Activated naive CD4-positive, alpha-beta T cell treated with anti-CD3 and anti-CD28 coated beads for 36 hours (primary cell): ENCODE measurements at regions not wholly inside any gene's neighbourhood (a gene's known extent, or its start where the extent isn't known, plus 50 kb on each side); places are given as distances from the start of the nearest gene placed in this dataset.

Experiments
- CTCF ChIA-PET: fragments of 350-600 bp; sonication (Branson Sonifier 250); formaldehyde crosslinking; loops from one replicate; lab custom pipeline; 2021; ENCODE audit warnings: antibody characterized with exemption; lab: Charles Lee
- DNase-seq: peaks from one replicate; pipeline ENCODE4 v3.0.0-alpha.2; 2020
- H3K27ac Mint-ChIP-seq: one replicate; pipeline ENCODE4 v1.8.0; 2021; ENCODE audit warnings: mild to moderate bottlenecking, mixed read lengths
- H3K27me3 Mint-ChIP-seq: one replicate; pipeline ENCODE4 v1.8.0; 2021; ENCODE audit warnings: low read depth, mixed read lengths
- H3K36me3 Mint-ChIP-seq: one replicate; pipeline ENCODE4 v1.8.0; 2021; ENCODE audit warnings: low read depth, mixed read lengths
- H3K4me1 Mint-ChIP-seq: one replicate; pipeline ENCODE4 v1.8.0; 2021; ENCODE audit warnings: low read depth, mixed read lengths
- H3K4me3 Mint-ChIP-seq: one replicate; pipeline ENCODE4 v1.8.0; 2021; ENCODE audit warnings: mild to moderate bottlenecking, moderate library complexity, mixed read lengths
- H3K9me3 Mint-ChIP-seq: one replicate; pipeline ENCODE4 v1.8.0; 2021; ENCODE audit warnings: mixed read lengths
- intact Hi-C: fragments of 100-400 bp; cut with micrococcal nuclease; formaldehyde crosslinking; loops from one replicate; pipeline ENCODE4 v1.15.1; 2023

DNA sequence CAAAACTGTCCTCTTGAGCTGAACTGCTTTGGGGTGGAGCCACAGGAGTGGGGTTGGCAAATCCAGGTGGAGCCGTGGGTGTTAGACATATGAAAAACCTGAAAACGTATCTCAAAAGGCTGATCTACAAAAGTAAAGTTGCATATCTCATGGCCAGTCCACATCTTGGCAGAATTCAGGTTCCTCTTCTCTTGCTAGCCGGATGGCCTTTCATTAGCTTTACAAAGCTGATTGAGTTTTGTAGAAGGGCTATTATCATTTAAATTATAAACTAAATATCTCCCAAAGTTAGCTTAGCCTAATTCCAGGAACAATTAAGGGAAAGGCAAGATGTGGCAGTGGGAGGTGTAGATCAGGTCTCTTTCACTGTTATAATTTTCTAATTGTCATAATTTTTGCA is 1427.7 kb downstream of the EFNB2 start:
- H3K9me3 Mint-ChIP-seq: no peaks in the 10 kb centered on the region
- H3K36me3 Mint-ChIP-seq: no peaks in the 10 kb centered on the region
- CTCF ChIA-PET: no interaction called here
- H3K4me3 Mint-ChIP-seq: no peak overlapping the region
- peaks cover 2% of the 10 kb centered on the region for H3K27me3 Mint-ChIP-seq
- H3K27ac Mint-ChIP-seq: no peak overlapping the region
- intact Hi-C loops: no loop called here
- H3K4me1 Mint-ChIP-seq: no peaks in the 10 kb centered on the region
- DNase-seq: no peak

GRCh38 chr13:105105471-105105870 is 1430.0 kb downstream of the EFNB2 start:
- Mint-ChIP-seq H3K27ac (no peak overlapping the region), H3K36me3 (no peaks in the 10 kb centered on the region), H3K4me1 (no peaks in the 10 kb centered on the region), H3K27me3 (peaks cover 2% of the 10 kb centered on the region), H3K4me3 (no peak overlapping the region), H3K9me3 (no peaks in the 10 kb centered on the region)
- CTCF ChIA-PET: no interaction called here
- intact Hi-C loops: no loop called here
- no peak for DNase-seq

- no peak for DNase-seq
- Mint-ChIP-seq H3K36me3 (no peaks in the 10 kb centered on the region), H3K4me1 (no peaks in the 10 kb centered on the region), H3K27ac (no peak overlapping the region), H3K9me3 (no peaks in the 10 kb centered on the region), H3K27me3 (peaks cover 11% of the 10 kb centered on the region), H3K4me3 (no peak overlapping the region)
- CTCF ChIA-PET: no interaction called here
- intact Hi-C loops: no loop called here
Measured at GRCh38 chr13:105097521-105097920, 1437.9 kb downstream of the EFNB2 start.

- DNase-seq: no peak
- Mint-ChIP-seq H3K27me3 (peaks cover 4% of the 10 kb centered on the region), H3K36me3 (no peaks in the 10 kb centered on the region), H3K27ac (no peak overlapping the region), H3K4me1 (no peaks in the 10 kb centered on the region), H3K9me3 (no peaks in the 10 kb centered on the region), H3K4me3 (no peak overlapping the region)
- CTCF ChIA-PET: no interaction called here
- intact Hi-C loops: no loop called here
Measured at GRCh38 chr13:105089858-105090643, 1445.4 kb downstream of the EFNB2 start.

DNA sequence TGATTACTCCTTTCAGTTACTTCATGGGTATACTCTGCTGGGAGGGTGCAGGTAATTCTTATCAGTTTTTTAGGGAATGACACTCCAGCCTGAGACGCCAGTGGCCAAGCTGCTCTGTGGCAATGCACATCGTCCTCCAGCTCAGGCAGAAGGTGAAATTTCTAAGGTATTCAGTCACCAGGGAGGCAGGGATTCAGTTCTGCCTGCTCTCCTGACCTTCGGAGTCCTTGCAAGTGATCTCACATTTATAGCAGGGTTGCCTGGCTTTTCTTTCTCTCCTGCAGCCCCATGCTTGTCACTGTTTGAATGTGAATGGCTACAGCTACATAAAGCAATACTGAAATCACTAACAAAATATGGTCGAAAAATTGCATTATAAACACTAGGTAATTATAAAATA is 1447.5 kb downstream of the EFNB2 start:
- intact Hi-C loops: no loop called here
- no peak for DNase-seq
- no peaks in the 10 kb centered on the region for H3K36me3 Mint-ChIP-seq
- no peak overlapping the region for H3K27ac Mint-ChIP-seq
- H3K4me3 Mint-ChIP-seq: no peak overlapping the region
- H3K9me3 Mint-ChIP-seq: no peaks in the 10 kb centered on the region
- H3K4me1 Mint-ChIP-seq: no peaks in the 10 kb centered on the region
- no peaks in the 10 kb centered on the region for H3K27me3 Mint-ChIP-seq
- CTCF ChIA-PET: no interaction called here

- H3K4me3 Mint-ChIP-seq: no peak overlapping the region
- no peaks in the 10 kb centered on the region for H3K36me3 Mint-ChIP-seq
- CTCF ChIA-PET: no interaction called here
- intact Hi-C loops: no loop called here
- no peak overlapping the region for H3K27ac Mint-ChIP-seq
- DNase-seq: no peak
- no peaks in the 10 kb centered on the region for H3K27me3 Mint-ChIP-seq
- no peaks in the 10 kb centered on the region for H3K9me3 Mint-ChIP-seq
- H3K4me1 Mint-ChIP-seq: no peaks in the 10 kb centered on the region
Measured at GRCh38 chr13:105084931-105085330, 1450.5 kb downstream of the EFNB2 start.

DNA sequence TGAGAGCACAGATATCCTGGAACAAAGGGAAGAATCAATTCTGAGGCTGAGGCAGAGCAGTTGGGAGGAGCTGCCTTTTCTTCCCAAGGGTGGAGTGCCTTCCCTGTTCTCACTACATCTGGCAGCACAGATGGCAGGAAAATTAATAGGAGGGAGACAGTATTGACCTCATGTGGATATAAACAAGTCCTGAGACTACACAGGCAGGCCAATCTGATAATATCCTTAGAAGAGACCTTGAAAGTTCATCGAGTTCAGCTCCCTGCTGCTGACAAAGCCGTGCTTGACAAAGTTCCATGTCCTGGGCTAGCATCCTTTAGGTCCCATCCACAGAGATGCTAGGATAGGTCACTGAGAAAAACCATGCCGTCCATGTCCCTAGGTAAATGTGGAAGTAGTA is 1451.5 kb downstream of the EFNB2 start:
- no peak for DNase-seq
- Mint-ChIP-seq H3K27ac (no peak overlapping the region), H3K27me3 (no peaks in the 10 kb centered on the region), H3K9me3 (no peaks in the 10 kb centered on the region), H3K4me1 (no peaks in the 10 kb centered on the region), H3K4me3 (no peak overlapping the region), H3K36me3 (no peaks in the 10 kb centered on the region)
- CTCF ChIA-PET: no interaction called here
- intact Hi-C loops: no loop called here

DNA sequence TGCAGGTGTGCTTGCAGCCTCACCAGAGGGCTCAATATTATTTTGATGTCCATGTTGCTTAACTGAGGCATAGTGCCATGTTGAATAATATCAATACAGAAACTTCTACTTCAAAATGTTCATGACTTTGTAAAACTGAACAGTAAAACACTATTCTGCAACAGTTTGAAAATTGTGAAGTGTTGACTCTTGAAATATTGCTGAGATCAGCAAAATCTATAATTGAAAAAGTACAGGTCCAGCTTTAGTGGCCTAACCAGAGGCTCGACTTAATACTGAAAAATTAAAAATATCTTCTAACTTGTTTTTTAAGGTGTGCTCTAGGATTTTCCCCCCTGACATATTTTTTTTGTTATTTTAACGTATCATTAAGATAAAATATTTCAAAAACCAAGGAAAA is 1460.7 kb downstream of the EFNB2 start:
- H3K9me3 Mint-ChIP-seq: no peaks in the 10 kb centered on the region
- no peak for DNase-seq
- H3K27ac Mint-ChIP-seq: no peak overlapping the region
- no peaks in the 10 kb centered on the region for H3K36me3 Mint-ChIP-seq
- H3K4me1 Mint-ChIP-seq: no peaks in the 10 kb centered on the region
- no peak overlapping the region for H3K4me3 Mint-ChIP-seq
- CTCF ChIA-PET: no interaction called here
- intact Hi-C loops: no loop called here
- no peaks in the 10 kb centered on the region for H3K27me3 Mint-ChIP-seq

DNA sequence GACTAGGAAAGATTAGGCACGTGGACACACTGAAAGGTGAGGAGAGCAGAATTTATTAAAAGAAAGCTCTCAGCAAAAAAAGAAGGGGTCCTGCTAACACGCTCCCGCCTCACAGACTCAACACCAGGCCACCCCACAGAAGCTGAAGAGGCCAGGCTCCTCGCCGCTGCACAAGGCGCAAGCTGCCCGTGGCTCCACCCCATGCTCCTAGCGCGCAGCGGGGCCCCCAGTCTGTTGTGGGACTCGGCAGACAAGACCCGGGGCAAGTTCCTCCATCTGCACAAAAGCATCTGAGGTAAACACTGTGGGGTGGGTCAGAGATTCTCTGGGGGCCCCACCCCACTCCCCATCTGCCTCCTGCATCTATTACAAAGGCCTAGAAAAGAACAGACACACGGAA is 1462.4 kb downstream of the EFNB2 start:
- H3K4me3 Mint-ChIP-seq: no peak overlapping the region
- no peaks in the 10 kb centered on the region for H3K9me3 Mint-ChIP-seq
- H3K36me3 Mint-ChIP-seq: no peaks in the 10 kb centered on the region
- intact Hi-C loops: no loop called here
- CTCF ChIA-PET: no interaction called here
- DNase-seq: no peak
- H3K27me3 Mint-ChIP-seq: no peaks in the 10 kb centered on the region
- no peaks in the 10 kb centered on the region for H3K4me1 Mint-ChIP-seq
- H3K27ac Mint-ChIP-seq: no peak overlapping the region

- no peaks in the 10 kb centered on the region for H3K9me3 Mint-ChIP-seq
- no peaks in the 10 kb centered on the region for H3K36me3 Mint-ChIP-seq
- DNase-seq: no peak
- peaks cover 2% of the 10 kb centered on the region for H3K27me3 Mint-ChIP-seq
- H3K27ac Mint-ChIP-seq: no peak overlapping the region
- CTCF ChIA-PET: no interaction called here
- intact Hi-C loops: no loop called here
- H3K4me3 Mint-ChIP-seq: no peak overlapping the region
- no peaks in the 10 kb centered on the region for H3K4me1 Mint-ChIP-seq
Measured at GRCh38 chr13:105070452-105070851, 1465.0 kb downstream of the EFNB2 start.

DNA sequence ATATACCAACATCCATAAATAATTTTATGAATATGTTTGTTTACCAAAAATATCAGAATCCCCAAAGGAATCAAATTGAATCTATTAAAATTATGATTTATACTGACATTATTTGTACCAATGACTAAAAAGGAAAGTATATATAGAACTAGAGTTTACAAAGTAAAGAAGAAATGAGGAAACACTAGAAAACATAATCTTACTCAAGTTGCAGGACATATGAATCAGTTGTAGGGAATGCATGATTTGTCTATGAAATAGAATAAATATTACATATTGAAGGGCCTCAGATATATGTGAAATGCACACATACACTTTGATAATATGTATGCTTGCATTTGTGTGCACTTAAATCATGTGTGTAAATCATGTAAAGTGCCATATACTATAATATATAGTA is 1466.4 kb downstream of the EFNB2 start:
- Mint-ChIP-seq H3K9me3 (no peaks in the 10 kb centered on the region), H3K36me3 (no peaks in the 10 kb centered on the region), H3K27ac (no peak overlapping the region), H3K4me1 (no peaks in the 10 kb centered on the region), H3K4me3 (no peak overlapping the region), H3K27me3 (peaks cover 2% of the 10 kb centered on the region)
- no peak for DNase-seq
- intact Hi-C loops: no loop called here
- CTCF ChIA-PET: no interaction called here

DNA sequence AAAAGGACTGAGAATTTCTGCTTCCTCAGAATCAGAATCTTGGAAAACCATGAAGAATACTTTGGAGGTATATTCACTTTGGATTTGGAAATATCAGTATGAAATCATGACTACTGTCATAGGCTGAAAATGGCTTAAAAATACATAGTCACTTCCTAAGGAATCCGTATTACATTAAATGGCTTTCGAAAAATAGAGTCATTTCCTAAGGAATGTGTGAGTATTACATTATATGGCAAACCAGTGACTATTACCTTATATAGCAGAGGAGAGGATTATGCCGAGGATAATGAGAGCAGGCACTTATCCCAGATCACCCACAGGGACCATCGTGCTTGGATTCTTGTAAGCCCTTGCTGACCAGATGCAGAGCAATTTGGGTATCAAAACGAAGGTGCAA is 1471.8 kb downstream of the EFNB2 start:
- H3K9me3 Mint-ChIP-seq: no peaks in the 10 kb centered on the region
- peaks cover 4% of the 10 kb centered on the region for H3K27me3 Mint-ChIP-seq
- intact Hi-C loops: no loop called here
- no peak overlapping the region for H3K4me3 Mint-ChIP-seq
- no peak for DNase-seq
- H3K36me3 Mint-ChIP-seq: no peaks in the 10 kb centered on the region
- CTCF ChIA-PET: interaction anchor here (0.9 kb wide), 1 partner anchor 1473 kb away, joined by 3 read pairs; no protein-coding TSS in a partner anchor
- no peak overlapping the region for H3K27ac Mint-ChIP-seq
- H3K4me1 Mint-ChIP-seq: no peaks in the 10 kb centered on the region

DNA sequence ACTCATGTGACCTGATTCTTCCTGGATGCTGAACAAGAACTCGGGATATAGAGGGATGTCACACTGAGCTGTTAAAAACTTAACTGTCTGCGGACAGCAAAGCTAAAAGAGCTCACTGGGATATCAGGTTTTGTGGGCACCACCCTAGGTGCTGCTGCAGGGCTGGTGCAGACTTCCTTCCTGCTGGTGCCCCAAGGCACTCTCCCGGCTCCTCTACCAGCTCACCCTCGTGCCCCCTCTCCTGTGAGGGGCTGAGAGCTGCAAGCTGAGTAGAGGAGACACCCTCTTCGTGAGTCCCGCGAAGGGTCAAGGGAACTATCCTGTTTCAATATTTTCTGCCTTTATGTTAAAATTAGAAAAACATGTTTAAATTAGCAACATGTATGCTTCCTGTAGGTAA is 1475.7 kb downstream of the EFNB2 start:
- no peak overlapping the region for H3K27ac Mint-ChIP-seq
- no peak overlapping the region for H3K4me3 Mint-ChIP-seq
- no peaks in the 10 kb centered on the region for H3K4me1 Mint-ChIP-seq
- no peaks in the 10 kb centered on the region for H3K36me3 Mint-ChIP-seq
- peaks cover 2% of the 10 kb centered on the region for H3K27me3 Mint-ChIP-seq
- DNase-seq: no peak
- H3K9me3 Mint-ChIP-seq: no peaks in the 10 kb centered on the region
- intact Hi-C loops: no loop called here
- CTCF ChIA-PET: no interaction called here
